Inflammatory macrophage (primary cell): ENCODE measurements at regions not wholly inside any gene's neighbourhood (a gene's known extent, or its start where the extent isn't known, plus 50 kb on each side); places are given as distances from the start of the nearest gene placed in this dataset.

Experiments used
- DNase-seq, 2 donors: peaks; one replicate each; pipeline ENCODE4 v3.0.0-alpha.2; 2020 to 2022

DNA sequence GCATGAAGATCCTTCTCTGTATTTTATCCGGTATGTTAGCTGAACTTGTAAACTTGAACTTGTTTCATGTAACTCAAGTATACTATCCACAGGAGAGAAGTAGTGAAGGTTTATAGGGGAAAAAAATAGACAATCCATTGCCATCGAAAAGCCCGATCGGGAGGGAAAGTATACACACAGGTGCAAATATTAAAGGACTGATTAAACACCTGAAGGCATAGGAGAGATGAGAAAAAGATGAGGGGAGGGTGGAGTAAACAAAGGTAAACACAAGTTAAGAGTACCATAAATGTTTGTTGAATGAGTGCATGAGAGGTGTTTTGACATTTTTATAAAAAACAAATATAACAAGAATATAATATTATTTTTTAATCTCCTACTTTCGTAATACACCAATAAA, 64.3 kb upstream of the CITED2 start:
- DNase-seq = no peak

DNA sequence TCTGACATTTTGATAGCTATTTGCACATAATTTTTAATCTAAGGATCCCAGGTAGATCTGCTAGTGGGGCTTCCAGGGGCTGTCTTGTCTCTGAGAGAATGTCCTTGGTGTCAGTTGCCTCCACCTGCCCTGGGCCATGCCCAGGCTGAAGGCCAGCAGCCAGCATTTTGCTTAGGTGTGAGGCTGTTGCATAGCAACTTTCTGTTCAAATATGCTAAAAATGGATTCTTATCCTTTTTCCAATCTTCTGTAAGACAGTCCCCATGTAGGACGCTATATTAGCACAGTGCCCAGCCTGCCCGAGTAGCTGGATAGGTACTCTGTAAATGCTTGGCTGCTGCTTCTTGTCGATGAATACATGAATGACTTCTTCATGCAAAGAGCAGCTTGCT, 62.5 kb upstream of the CITED2 start:
- no peak for DNase-seq

DNA sequence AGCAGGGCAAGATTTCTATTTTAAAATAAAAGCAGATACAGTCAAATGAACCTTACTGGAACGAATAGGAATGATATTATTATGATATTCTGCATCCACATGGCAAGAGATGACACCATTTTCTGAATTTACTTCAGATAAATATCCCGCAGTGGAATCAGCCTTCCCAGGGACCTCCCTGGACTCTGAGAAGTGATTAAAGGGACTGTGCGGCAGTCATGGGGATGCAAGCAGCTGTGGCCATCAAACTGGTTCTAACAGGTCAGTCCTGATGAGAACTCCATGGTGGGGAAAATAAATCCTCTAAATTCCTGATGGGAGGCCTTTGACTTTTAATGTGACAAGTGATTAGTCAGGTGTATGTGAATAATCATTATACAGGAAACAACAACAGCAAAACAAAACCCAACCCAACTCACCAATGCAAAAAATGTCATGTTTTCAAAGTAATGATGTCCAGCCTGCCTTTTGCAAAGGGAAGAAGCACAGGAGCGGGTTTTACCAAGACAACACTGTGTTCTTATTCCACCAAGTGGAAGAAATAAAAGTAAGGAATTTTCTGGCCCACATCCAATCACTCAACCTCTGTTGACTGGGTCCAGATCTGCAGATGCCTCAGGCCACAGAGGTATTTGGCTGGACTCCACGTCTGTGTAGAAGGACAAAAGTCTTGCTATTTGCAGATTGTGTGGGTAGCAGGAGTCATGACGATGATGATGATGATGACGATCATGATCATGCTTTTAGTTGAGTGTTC, 61.9 kb upstream of the CITED2 start:
- DNase-seq = no peak

DNA sequence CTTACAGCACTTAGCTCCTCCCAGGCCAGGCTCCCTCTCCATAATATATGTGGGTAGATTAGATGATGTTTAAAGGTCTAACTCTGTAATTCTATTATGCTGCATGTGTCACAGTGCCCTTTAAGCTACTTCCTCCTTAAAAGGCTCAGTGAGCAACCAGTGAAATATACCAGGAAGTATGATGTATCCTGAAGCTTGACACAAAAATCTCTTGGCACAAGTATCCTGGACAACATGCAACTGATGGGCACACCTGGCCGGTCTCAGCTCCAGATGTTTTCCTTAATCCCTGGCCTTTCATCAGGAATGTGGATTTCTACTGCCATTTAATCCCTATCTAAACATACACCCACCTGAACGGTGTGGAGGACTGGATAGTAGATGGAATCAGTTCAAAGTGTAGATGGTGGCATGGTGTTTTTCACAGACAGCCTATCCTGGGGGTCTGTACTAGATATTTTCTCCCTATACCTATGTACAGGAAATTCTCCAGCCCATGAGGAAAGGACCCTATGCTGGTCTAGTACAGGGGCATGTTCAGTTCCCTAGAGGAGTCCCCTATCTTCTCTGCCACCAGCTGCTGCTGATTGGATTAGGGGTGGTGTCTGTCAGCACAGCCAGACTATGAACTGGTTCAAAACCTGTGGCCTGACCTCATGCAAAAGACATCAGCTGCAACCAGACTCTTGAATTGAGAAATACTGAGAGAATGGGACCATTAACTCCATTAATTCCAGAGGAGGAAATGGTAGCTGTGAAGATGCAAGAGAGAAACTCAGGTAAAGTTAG, 59.4 kb upstream of the CITED2 start:
- peak; percentile 78 to 86 for DNase-seq

DNA sequence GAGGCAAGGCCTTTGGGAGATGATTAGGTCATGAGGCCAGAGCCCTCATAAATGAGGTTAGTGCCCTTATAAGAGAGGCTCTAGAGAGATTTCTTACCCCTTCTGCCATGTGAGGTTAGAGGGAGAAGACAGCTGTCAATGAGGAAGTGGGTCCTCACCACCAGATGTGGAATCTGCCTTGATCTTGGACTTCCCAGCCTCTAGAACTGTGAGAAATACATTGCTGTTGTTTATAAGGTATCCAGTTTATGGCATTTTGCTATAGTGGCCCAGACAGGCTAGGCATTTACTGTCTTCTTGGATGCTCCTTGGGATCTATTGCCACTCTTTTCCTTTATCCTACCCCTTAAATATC, 57.1 kb upstream of the CITED2 start:
- no peak for DNase-seq

DNA sequence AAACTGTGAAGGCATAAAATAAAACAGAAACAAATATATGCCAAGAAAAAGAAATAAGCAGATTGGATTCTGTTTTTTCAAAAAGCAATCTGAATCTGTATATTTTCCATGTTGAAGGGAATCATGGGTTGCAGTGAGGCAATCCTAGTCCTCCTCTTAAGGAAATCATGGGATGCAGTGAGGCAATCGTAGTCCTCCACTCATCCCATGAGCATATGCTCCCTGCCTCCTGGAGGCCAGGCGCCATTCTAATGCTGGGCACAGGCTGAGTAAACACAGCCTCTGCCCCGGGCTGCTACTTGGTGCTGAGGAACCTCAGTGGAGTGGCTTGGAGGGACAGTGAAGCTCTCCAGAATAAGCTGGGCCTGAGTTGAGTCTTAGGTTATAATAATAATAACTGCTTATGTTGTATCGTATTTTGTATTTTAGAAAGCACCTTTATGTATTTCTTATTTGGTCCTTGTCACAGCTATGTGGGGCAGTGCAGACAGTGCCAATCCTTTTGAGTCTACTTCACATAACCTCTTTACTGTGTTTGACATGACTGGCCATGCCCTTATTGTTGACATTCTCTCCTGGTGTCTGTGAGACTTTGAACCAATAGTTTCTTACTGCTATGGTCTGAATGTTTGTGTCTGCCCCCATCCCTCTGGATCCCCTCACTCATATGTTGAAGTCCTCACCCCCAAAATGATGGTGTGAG, 56.6 kb upstream of the CITED2 start:
- DNase-seq = peak; percentile 57 to 58

DNA sequence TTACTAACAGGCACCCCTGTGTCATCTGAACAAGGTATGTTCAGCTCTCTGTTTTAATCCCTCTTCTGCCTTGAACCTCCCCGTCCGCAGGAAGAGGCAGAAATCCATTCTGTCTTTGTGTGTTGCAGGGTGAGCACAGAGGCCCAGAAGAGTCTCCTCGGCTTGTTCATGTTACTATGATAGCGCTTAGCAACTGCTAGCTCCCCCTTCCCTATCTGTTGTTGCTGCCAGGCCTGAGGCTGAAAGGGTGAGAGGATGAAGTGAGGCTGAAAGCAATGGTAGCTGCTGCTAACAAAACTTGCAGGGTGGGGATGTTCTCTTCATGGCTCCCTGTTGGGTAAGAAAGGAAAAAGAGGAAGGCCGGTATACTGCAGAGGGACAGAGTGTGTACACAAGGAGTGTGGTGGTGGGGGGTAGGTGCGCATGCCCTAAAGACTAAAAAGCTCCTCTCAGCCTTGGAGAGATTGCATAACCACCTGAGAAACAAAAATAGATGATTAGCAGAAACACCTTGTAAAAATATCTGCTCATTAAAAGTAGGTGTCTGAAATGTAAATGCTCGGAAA, 55.2 kb upstream of the CITED2 start:
- peak; percentile 51 to 73 for DNase-seq

DNA sequence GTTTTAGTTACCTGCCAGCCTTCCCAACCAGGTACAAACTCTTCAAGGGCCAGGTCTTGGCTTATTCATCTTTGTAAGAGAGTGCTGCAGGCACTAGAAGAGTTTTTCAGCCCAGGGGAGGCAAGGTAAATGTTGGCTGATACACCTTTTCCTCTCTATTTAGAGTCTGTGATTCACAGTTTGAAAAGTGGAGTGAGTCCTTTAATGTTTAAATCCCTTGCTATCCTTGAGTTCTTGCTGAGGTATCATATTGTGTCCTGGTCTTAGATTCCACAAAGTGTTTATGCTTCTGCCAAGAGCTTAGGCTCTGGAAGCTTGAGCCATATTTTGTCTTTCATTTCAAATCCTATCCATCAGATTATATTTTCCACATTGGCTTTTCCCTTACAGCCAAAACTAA, 52.8 kb upstream of the CITED2 start:
- no peak for DNase-seq

DNA sequence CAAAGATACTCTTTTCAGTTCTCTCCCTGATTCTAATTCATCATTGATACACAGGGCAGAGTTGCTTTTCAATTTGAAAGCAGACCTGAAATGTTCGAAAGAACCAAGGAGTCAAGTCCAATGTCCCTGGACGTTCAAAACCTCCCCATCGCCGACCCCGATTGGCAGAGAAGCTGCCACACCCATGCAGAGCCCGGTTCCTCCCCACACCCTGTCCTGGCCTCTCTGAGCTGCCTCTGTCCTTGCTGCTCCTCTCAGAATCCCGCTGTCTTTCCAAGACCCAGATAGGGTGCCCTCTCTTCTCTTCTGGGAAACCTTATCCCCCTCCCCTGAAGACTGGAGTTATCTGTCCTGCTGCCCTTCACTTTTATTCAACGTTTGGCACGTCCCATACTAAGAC, 52.3 kb upstream of the CITED2 start:
- no peak for DNase-seq

DNA sequence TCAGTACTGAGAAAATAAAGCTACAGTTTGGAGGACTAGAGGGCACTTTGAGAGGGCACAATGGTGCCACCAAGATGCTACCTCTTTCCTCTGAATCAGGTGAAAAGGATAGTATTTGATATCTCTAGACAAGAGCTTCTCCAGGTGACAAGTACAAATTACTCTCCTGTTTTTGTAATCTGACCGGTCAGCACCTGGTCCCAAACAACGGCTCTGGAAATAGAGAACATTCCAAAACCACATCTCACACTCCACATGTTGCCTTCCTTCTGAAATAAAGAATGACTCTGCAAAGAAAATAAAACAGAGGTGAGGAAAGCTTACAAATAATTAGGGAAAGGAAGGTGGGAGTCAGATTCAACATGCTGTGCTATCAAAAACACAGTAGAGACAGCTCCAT, 51.3 kb upstream of the CITED2 start:
- DNase-seq = no peak

DNA sequence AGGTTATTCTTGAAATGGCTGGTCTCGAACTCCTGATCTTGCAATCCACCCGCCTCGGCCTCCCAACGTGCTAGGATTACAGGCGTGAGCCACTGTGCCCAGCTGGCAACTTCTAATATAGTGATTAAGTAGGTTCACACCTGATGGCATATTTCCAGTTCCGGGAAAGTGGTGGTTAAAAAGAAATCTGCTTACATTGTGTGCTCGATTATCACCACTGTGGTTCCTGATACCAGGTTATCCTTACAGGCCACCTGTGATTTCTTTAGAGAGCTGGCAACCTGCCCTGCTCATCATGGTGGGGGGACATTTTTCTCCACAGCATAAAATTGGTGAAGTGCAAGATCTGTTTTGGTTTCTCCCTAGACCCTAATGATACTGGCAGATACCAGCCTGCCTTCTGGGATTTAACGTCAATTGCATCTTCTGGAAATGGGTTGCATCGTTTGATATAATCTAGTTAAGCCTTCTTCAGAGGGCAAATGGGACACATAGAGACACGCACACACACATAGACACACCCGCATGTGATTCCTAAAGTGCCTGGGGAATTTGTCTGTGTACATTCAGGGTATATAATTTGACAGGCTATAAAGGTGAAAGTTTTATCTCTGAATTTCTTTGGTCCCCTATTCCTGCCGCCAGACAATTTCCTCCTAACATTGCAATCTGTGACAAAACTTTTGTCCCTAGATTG, 49.7 kb upstream of the CITED2 start:
- no peak for DNase-seq
